ENCODE measurements at regions not wholly inside any gene's neighbourhood (a gene's known extent, or its start where the extent isn't known, plus 50 kb on each side); places are given as distances from the start of the nearest gene placed in this dataset.

- FAIRE-seq = no peak
- Histone ChIP-seq H3K9me3 (no peaks in the 10 kb centered on the region), H3K4me1 (no peaks in the 10 kb centered on the region), H3K27ac (no peak overlapping the region), H3K4me3 (no peak overlapping the region), H3K36me3 (no peaks in the 10 kb centered on the region), H3K27me3 (peaks cover 0 to under 1% (median 0%) of the 10 kb centered on the region in 4 donors)
- DNase-seq = no peak
- intact Hi-C loops (cut with DNase I) = no loop called here
- ATAC-seq = no peak
- 62 to 63% methylated on average over 6 of the region's 6 CpGs for WGBS, 2 donors
- no peak for TF ChIP-seq CTCF (IDR thresholded peaks at IDR 0.05)
Measured at GRCh38 chr15:98138910-98139309, 178.4 kb downstream of the ARRDC4 start.

- no peak overlapping the region for H3K27ac ChIP-seq
- no peak for DNase-seq
- no peaks in the 10 kb centered on the region for H3K9me3 ChIP-seq
- no peaks in the 10 kb centered on the region for H3K4me1 ChIP-seq
- 75 to 86% methylated on average over 4 of the region's 4 CpGs for WGBS, 2 donors
- TF ChIP-seq CTCF (IDR thresholded peaks at IDR 0.05) = no peak
- H3K36me3 ChIP-seq = no peaks in the 10 kb centered on the region
- intact Hi-C loops (cut with DNase I) = no loop called here
- no peak overlapping the region for H3K4me3 ChIP-seq
- no peak for ATAC-seq
- H3K27me3 ChIP-seq = no peaks in the 10 kb centered on the region
- FAIRE-seq = no peak
Measured at GRCh38 chr15:98139337-98139736, 178.8 kb downstream of the ARRDC4 start.

GRCh38 chr15:98142572-98142971 lies 182.1 kb downstream of the ARRDC4 start:
- FAIRE-seq = no peak
- 76 to 83% methylated on average over 2 of the region's 2 CpGs for WGBS, 2 donors
- no peak for TF ChIP-seq CTCF (IDR thresholded peaks at IDR 0.05)

GRCh38 chr15:98143116-98143515 lies 182.6 kb downstream of the ARRDC4 start:
- no peak for TF ChIP-seq CTCF (IDR thresholded peaks at IDR 0.05)
- Histone ChIP-seq H3K4me1 (no peaks in the 10 kb centered on the region), H3K9me3 (no peaks in the 10 kb centered on the region), H3K27me3 (peaks cover 0 to 3% (median 0%) of the 10 kb centered on the region in 4 donors), H3K36me3 (no peaks in the 10 kb centered on the region), H3K27ac (no peak overlapping the region), H3K4me3 (no peak overlapping the region)
- intact Hi-C loops (cut with DNase I) = no loop called here
- no peak for DNase-seq
- 80 to 90% methylated on average over 4 of the region's 4 CpGs for WGBS, 2 donors
- no peak for ATAC-seq
- FAIRE-seq = no peak

More at GRCh38 chr15:98142572-98142971, 182.1 kb downstream of the ARRDC4 start:
- Histone ChIP-seq H3K27ac (no peak overlapping the region), H3K27me3 (peaks cover 0 to 3% (median 0%) of the 10 kb centered on the region in 4 donors), H3K36me3 (no peaks in the 10 kb centered on the region), H3K4me3 (no peak overlapping the region), H3K9me3 (no peaks in the 10 kb centered on the region), H3K4me1 (no peaks in the 10 kb centered on the region)
- ATAC-seq = no peak
- intact Hi-C loops (cut with DNase I) = no loop called here
- no peak for DNase-seq

- Histone ChIP-seq H3K27me3 (peaks cover 0 to 3% (median 0%) of the 10 kb centered on the region in 4 donors), H3K9me3 (no peaks in the 10 kb centered on the region), H3K36me3 (no peaks in the 10 kb centered on the region), H3K4me1 (no peaks in the 10 kb centered on the region), H3K4me3 (no peak overlapping the region), H3K27ac (no peak overlapping the region)
- no peak for ATAC-seq
- TF ChIP-seq CTCF (IDR thresholded peaks at IDR 0.05) = no peak
- FAIRE-seq = no peak
- DNase-seq = no peak
- intact Hi-C loops (cut with DNase I) = no loop called here
- WGBS, 2 donors = 58 to 66% methylated on average over 2 of the region's 2 CpGs
Measured at GRCh38 chr15:98144388-98144787, 183.9 kb downstream of the ARRDC4 start.
